ENCODE measurements at regions not wholly inside any gene's neighbourhood (a gene's known extent, or its start where the extent isn't known, plus 50 kb on each side); places are given as distances from the start of the nearest gene placed in this dataset.

DNA sequence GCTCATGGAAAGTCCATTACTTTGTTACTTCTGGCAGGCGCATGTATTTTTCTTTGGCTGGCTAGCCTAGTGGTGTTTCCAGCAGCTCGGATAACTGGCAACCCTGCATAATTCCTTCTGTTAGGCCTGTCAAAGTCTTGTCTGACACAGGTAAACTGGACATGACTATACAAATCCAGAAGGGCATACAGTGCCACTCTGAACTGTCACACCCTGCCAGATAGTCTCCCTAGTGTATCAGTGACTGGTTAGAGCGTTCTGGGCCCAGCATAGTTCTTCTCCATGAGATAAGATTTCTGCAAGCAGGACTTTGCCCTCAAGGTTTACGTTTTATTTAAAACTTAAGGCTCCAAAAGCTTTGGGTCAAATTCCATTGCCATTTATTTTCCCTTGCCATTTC is 177.7 kb upstream of the GORAB start:
- DNase-seq (ENCODE audit: low read depth): no peak
- H3K4me3 ChIP-seq (ENCODE audit: low read depth, low read length): no peak overlapping the region
- TF ChIP-seq, protein P1, sequence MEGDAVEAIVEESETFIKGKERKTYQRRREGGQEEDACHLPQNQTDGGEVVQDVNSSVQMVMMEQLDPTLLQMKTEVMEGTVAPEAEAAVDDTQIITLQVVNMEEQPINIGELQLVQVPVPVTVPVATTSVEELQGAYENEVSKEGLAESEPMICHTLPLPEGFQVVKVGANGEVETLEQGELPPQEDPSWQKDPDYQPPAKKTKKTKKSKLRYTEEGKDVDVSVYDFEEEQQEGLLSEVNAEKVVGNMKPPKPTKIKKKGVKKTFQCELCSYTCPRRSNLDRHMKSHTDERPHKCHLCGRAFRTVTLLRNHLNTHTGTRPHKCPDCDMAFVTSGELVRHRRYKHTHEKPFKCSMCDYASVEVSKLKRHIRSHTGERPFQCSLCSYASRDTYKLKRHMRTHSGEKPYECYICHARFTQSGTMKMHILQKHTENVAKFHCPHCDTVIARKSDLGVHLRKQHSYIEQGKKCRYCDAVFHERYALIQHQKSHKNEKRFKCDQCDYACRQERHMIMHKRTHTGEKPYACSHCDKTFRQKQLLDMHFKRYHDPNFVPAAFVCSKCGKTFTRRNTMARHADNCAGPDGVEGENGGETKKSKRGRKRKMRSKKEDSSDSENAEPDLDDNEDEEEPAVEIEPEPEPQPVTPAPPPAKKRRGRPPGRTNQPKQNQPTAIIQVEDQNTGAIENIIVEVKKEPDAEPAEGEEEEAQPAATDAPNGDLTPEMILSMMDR (IDR thresholded peaks at IDR 0.05; ENCODE audit: insufficient read depth, low read length): no peak

DNA sequence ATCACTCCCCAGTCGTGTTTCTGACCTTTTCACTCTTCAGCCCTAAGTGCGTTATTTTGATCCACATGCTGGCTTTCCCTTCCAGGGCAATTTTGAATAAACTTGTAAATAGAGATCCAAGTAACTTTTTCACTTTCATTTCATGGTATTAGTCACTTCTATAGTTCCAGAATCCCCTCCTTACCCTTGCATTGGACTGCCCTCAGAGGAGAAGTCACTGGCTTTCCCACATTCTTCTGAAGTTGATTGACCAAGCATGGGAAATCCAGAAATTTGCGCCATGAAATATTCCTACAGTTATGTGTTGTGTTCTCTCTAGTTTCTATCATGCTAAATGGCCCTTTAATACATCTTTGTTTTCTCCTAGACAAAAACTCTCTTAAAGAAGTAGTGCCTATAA is 177.3 kb upstream of the GORAB start:
- peak; percentile 28 for DNase-seq (ENCODE audit: low read depth)
- H3K4me3 ChIP-seq (ENCODE audit: low read depth, low read length): no peak overlapping the region
- TF ChIP-seq, protein P1 (IDR thresholded peaks at IDR 0.05; ENCODE audit: insufficient read depth, low read length): no peak

DNA sequence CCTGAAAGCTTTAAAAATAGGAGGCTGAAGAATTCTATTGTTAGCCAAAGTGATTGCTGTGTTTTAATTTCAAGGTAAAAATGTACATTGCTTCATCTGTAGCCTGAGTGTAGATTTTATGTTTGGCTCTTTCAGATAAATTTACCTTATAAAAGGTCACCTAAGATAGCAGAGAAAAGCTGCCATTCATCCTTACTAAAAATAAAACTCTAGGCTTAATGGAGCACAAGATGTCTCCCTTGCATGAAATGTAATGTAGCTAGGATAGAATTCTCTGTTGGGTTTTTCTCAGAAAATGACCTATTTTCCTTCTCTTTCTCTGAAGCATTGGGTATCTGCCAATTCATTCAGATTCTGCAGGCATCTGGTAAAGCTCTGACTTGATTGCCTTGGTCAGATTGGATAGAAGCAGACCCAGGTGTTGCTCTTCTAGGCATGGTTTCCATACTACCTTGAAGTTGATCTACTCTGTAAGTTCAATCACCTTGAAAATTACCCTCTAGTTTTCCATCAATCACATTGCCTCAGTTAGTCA is 176.6 kb upstream of the GORAB start:
- H3K4me3 ChIP-seq (ENCODE audit: low read depth, low read length): no peak overlapping the region
- TF ChIP-seq, protein P1 (IDR thresholded peaks at IDR 0.05; ENCODE audit: insufficient read depth, low read length): no peak
- peak; percentile 14 for DNase-seq (ENCODE audit: low read depth)

DNA sequence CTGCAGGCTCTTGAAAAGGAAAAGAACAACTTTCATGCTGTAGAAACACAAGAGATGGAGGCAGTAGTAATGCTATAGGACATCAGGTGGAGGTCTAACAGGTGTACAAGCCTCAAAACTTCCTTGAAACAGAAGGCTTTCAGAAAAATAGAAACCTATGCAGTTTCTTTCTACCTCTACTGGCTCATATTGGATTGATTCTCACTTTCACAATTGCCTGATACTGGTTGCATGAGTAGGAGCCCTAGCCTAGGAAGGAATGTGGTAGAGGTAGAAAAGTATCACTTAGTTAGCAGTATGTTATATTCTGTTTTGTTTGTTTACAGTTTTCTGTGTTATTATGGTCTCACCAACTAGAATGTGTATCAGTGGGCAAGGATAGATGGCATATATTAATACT is 175.4 kb upstream of the GORAB start:
- H3K4me3 ChIP-seq (ENCODE audit: low read depth, low read length): no peak overlapping the region
- TF ChIP-seq, protein P1 (IDR thresholded peaks at IDR 0.05; ENCODE audit: insufficient read depth, low read length): no peak
- no peak for DNase-seq (ENCODE audit: low read depth)

DNA sequence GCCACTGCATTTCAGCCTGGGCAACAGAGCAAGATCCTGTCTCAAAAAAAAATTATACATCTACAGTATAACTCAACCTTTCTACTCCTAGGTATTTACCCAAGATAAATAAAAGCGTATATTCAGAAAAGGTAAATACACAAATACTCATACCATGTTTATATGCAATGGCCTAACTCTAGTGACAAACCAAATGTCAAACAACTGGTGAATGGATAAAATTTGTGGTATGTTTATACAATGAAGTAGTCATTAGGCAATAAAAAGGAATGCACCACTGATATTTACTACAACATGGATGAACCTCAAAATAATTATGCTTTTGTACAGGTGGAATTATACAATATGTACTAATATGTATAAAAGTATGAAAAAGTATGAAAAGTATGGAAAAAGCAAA is 174.2 kb upstream of the GORAB start:
- DNase-seq (ENCODE audit: low read depth): no peak
- TF ChIP-seq, protein P1 (IDR thresholded peaks at IDR 0.05; ENCODE audit: insufficient read depth, low read length): no peak
- no peak overlapping the region for H3K4me3 ChIP-seq (ENCODE audit: low read depth, low read length)

DNA sequence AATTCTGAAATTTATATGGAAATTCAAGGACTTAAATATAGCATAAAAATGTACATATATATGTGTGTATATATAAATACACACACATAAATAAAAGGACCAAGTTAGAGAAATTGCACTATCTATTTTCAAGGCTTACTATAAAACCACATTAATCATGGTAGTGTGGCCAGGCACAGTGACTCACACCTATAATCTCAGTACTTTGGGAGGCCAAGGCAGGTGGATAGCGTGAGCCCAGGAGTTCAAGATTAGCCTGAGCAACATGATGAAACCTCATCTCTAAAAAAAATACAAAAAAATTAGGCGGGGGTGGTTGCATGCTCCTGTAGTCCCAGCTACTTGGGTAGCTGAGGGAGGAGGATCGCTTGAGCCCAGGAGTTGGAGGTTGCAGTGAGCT is 171.4 kb upstream of the GORAB start:
- peak; percentile 18 for DNase-seq (ENCODE audit: low read depth)
- TF ChIP-seq, protein P1 (IDR thresholded peaks at IDR 0.05; ENCODE audit: insufficient read depth, low read length): no peak
- no peak overlapping the region for H3K4me3 ChIP-seq (ENCODE audit: low read depth, low read length)

DNA sequence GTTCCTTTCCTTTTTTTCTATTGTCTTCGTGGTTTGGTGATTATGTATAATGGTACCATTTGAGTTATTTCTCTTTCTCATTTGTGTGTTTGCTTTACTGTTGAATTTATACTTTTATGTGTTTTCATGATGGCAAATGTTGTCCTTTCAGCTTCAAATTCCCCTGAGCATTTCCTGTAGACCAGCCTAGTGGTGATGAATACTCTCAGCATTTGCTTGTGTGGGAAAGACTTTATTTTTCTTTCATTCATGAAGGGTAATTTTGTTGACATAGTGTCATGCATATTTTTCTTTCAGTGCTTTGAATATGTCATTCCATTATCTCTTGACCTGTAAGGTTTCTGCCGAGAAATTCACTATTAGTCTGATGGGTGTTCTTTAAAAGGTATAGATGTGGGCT is 166.6 kb upstream of the GORAB start:
- TF ChIP-seq, protein P1 (IDR thresholded peaks at IDR 0.05; ENCODE audit: insufficient read depth, low read length): no peak
- DNase-seq (ENCODE audit: low read depth): no peak
- H3K4me3 ChIP-seq (ENCODE audit: low read depth, low read length): no peak overlapping the region

All from fibroblast of the aortic adventitia (primary cell).